Vagina (tissue), 2 donors: ENCODE measurements at regions not wholly inside any gene's neighbourhood (a gene's known extent, or its start where the extent isn't known, plus 50 kb on each side); places are given as distances from the start of the nearest gene placed in this dataset.

Experiments used
- DNase-seq, 2 donors: peaks; one replicate each; pipeline ENCODE4 v3.0.0-alpha.2; 2017; ENCODE audit errors: extremely low spot score in 2 of 2
- H3K27ac ChIP-seq: fragments of 200-600 bp; sonication (generic); one replicate; pipeline ENCODE4 v1.5.1; 2019
- H3K27me3 ChIP-seq: fragments of 200-600 bp; sonication (generic); one replicate; pipeline ENCODE4 v1.5.1; 2019
- H3K36me3 ChIP-seq, 2 donors: fragments of 200-600 bp; sonication (generic); one replicate each; pipeline ENCODE4 v1.5.1; 2017 to 2019
- H3K4me1 ChIP-seq: fragments of 200-600 bp; sonication (generic); one replicate; pipeline ENCODE4 v1.5.1; 2019
- H3K4me3 ChIP-seq, 2 donors: fragments of 200-600 bp; sonication (generic); 1 replicate in 1 of 2; 2 replicates in 1 of 2; pipeline ENCODE4 v1.5.1; 2016 to 2019
- H3K9me3 ChIP-seq: fragments of 200-600 bp; sonication (generic); one replicate; pipeline ENCODE4 v1.5.1; 2019
- POLR2A ChIP-seq, 2 donors: fragments of 450-650 bp; IDR thresholded peaks; one replicate each; pipeline ENCODE4 v1.6.1; 2017; ENCODE audit warnings: antibody characterized with exemption in 2 of 2, mild to moderate bottlenecking in 2 of 2, moderate library complexity in 2 of 2
- POLR2AphosphoS5 ChIP-seq, 2 donors: sonication (generic); formaldehyde crosslinking; IDR thresholded peaks; one replicate each; pipeline ENCODE4 v1.9.0; 2017; ENCODE audit warnings: antibody characterized with exemption in 2 of 2, mild to moderate bottlenecking in 2 of 2, low read depth in 1 of 2; ENCODE audit not compliant: insufficient read depth in 1 of 2
- intact Hi-C: fragments of 100-400 bp; cut with DNase I; formaldehyde crosslinking; loops from one replicate; pipeline ENCODE4 v1.15.1; 2023
- TF ChIP-seq, protein P1 (sequence below), 3 experiments: fragments of 450-650 bp in 2 of 3; fragments of 200-600 bp in 1 of 3; sonication (generic) in 1 of 3; IDR thresholded peaks; one replicate each; pipeline ENCODE4 v1.5.1; 2017 to 2019; ENCODE audit warnings: antibody characterized with exemption in 3 of 3, mild to moderate bottlenecking in 2 of 3, moderate library complexity in 2 of 3

DNA sequence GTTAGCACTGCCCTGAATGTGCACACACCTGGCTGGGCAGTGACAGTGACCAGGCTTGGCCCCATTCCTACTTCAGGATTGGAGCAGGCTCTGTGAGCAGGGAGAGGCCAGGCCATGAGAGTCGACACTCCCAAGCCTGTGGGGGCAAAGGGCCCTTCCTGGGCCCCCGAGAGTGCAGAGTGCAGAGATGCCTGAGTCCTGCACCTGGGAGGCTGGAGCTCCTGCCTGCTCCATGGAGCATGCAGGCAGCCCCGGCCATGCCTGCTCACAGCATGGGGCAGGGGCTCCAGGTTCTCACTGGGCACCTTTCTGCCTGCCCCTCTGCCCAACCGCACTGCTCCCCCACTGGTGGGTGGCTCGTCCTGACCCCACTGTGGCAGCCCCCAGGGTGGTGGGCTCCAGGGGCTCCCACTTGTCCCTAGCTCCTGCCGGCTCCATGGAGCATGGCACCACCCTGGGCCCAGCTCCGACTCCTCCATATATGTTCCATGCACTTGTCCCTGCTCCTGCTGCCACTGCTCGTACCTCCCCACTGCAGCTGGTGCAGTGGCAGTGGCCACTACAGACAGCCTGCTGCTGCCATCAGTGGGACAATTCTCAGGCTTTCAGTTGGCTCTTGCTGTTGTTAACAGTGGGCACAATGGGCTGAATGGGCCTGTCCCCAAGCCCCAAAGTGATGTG is 282.0 kb downstream of the RPRM start:
- no peak for TF ChIP-seq POLR2AphosphoS5 (IDR thresholded peaks at IDR 0.05; ENCODE audit: insufficient read depth in 1 of 2, low read depth in 1 of 2)
- TF ChIP-seq POLR2A (IDR thresholded peaks at IDR 0.05): no peak
- TF ChIP-seq, protein P1, sequence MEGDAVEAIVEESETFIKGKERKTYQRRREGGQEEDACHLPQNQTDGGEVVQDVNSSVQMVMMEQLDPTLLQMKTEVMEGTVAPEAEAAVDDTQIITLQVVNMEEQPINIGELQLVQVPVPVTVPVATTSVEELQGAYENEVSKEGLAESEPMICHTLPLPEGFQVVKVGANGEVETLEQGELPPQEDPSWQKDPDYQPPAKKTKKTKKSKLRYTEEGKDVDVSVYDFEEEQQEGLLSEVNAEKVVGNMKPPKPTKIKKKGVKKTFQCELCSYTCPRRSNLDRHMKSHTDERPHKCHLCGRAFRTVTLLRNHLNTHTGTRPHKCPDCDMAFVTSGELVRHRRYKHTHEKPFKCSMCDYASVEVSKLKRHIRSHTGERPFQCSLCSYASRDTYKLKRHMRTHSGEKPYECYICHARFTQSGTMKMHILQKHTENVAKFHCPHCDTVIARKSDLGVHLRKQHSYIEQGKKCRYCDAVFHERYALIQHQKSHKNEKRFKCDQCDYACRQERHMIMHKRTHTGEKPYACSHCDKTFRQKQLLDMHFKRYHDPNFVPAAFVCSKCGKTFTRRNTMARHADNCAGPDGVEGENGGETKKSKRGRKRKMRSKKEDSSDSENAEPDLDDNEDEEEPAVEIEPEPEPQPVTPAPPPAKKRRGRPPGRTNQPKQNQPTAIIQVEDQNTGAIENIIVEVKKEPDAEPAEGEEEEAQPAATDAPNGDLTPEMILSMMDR (IDR thresholded peaks at IDR 0.05): no peak
- intact Hi-C loops: no loop called here

DNA sequence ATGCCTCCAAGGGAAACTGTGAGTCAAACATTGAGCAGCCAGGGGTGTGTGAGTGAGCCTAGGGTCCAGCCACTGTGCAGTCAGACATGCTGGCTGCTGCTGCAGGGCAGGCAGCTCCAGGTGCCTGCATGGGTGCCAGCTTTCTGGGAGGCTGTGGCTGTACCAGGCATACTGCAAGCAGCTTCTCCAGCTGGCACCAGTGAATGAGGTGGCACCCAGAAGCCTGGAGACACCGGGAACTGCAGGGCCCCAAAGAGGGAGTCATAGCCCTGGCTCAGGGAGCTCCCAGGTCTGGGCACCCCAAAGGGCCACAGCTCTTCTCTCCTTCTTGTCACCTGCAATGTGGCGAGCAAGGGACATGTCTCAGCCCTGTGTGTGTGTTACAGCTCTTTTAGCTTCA is 283.2 kb downstream of the RPRM start:
- no peak for TF ChIP-seq POLR2A (IDR thresholded peaks at IDR 0.05)
- TF ChIP-seq, protein P1 (IDR thresholded peaks at IDR 0.05): no peak
- TF ChIP-seq POLR2AphosphoS5 (IDR thresholded peaks at IDR 0.05; ENCODE audit: insufficient read depth in 1 of 2, low read depth in 1 of 2): no peak
- intact Hi-C loops: no loop called here
- Histone ChIP-seq H3K36me3 (no peaks in the 10 kb centered on the region), H3K27ac (no peak overlapping the region), H3K4me3 (no peak overlapping the region), H3K4me1 (no peaks in the 10 kb centered on the region), H3K9me3 (no peaks in the 10 kb centered on the region), H3K27me3 (no peaks in the 10 kb centered on the region)
- no peak for DNase-seq

More for the DNA sequence above, 282.0 kb downstream of the RPRM start:
- Histone ChIP-seq H3K4me1 (no peaks in the 10 kb centered on the region), H3K4me3 (no peak overlapping the region), H3K27ac (no peak overlapping the region), H3K27me3 (no peaks in the 10 kb centered on the region), H3K9me3 (no peaks in the 10 kb centered on the region), H3K36me3 (no peaks in the 10 kb centered on the region)
- no peak for DNase-seq

DNA sequence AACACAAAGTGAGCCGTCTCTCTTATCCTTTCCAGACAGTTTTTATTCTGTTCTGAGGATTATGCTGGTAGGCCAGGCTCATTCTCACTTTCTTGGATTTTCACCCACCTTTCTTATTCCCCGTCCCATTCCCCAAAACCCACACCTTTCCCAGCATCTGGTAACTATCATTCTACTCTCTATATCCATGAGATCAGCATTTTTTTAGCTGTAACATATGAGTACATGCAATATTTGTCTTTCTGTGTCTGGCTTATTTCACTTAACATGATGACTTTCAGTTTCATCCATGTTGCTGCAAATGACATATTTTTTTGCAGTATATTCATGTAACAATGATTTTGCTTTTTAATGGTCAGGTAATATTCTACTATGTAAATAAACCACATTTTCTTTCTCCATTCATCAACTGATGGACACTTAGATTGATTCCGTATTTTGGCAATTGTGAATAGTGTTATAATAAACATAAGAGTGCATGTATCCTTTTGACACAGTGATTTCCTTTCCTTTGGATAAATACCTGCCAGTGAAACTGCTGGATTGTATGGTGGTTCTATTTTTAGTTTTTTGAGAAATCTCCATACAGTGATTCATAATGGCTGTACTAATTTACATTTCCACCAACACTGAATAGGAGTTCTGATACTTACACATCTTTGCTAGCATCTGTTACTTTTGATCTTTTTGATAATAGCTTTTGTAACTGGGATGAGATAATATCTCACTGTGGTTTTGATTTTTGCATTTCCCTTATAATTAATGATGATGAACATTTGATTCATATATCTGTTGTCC is 289.3 kb downstream of the RPRM start:
- H3K4me3 ChIP-seq: no peak overlapping the region
- DNase-seq: no peak
- H3K9me3 ChIP-seq: no peaks in the 10 kb centered on the region
- no peaks in the 10 kb centered on the region for H3K27me3 ChIP-seq
- intact Hi-C loops: no loop called here
- TF ChIP-seq POLR2A (IDR thresholded peaks at IDR 0.05): no peak
- TF ChIP-seq, protein P1 (IDR thresholded peaks at IDR 0.05): no peak
- no peak for TF ChIP-seq POLR2AphosphoS5 (IDR thresholded peaks at IDR 0.05; ENCODE audit: insufficient read depth in 1 of 2, low read depth in 1 of 2)
- H3K27ac ChIP-seq: no peak overlapping the region
- no peaks in the 10 kb centered on the region for H3K4me1 ChIP-seq
- no peaks in the 10 kb centered on the region for H3K36me3 ChIP-seq

DNA sequence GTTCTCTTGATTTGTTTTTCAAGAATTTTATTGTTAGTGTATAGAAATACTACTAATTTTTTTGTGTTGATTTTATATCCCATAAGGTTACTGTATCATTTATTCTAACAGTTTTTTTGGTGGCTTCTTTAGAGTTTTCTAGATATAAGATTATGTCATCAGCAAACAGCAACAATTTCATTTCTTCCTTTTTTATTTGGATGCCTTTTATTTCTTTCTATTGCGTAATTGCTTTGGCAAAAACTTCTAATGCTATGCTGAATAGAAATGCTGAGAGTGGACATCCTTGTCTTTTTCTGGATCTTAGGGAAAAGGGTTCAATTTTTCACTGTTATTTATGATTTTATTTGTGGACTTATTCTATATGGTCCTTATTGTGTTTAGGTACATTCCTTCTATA is 298.8 kb downstream of the RPRM start:
- Histone ChIP-seq H3K9me3 (no peaks in the 10 kb centered on the region), H3K27ac (no peak overlapping the region), H3K4me3 (no peak overlapping the region), H3K27me3 (no peaks in the 10 kb centered on the region), H3K36me3 (no peaks in the 10 kb centered on the region), H3K4me1 (no peaks in the 10 kb centered on the region)
- TF ChIP-seq POLR2A (IDR thresholded peaks at IDR 0.05): no peak
- TF ChIP-seq POLR2AphosphoS5 (IDR thresholded peaks at IDR 0.05; ENCODE audit: insufficient read depth in 1 of 2, low read depth in 1 of 2): no peak
- TF ChIP-seq, protein P1 (IDR thresholded peaks at IDR 0.05): no peak
- intact Hi-C loops: no loop called here
- no peak for DNase-seq

DNA sequence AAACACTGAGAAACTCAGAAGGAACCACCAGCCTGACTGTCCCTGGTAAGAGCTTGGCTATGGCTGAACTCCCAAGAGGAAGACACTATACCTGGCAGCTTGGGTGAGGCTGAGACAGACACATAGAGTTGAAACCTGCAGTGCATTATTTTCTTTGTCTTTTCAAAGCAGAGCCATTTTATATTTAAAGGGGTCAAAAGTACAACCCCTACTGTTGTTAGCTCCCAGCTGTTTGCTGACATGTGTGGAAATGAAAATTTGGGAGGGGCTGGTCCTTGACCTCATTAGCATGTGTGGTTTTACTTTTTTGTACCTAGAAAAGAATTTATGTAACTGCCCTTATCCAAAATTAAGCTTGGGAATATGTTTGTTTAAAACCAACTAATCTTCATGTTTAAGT is 309.0 kb downstream of the RPRM start:
- TF ChIP-seq POLR2A (IDR thresholded peaks at IDR 0.05) (no peak), POLR2AphosphoS5 (IDR thresholded peaks at IDR 0.05; ENCODE audit: insufficient read depth in 1 of 2, low read depth in 1 of 2) (no peak)
- TF ChIP-seq, protein P1 (IDR thresholded peaks at IDR 0.05): no peak
- intact Hi-C loops: no loop called here
- no peaks in the 10 kb centered on the region for H3K27me3 ChIP-seq

More for the DNA sequence above, 309.0 kb downstream of the RPRM start:
- Histone ChIP-seq H3K9me3 (no peaks in the 10 kb centered on the region), H3K36me3 (no peaks in the 10 kb centered on the region), H3K27ac (no peak overlapping the region), H3K4me3 (no peak overlapping the region), H3K4me1 (no peaks in the 10 kb centered on the region)
- no peak for DNase-seq
